ENCODE measurements at regions not wholly inside any gene's neighbourhood (a gene's known extent, or its start where the extent isn't known, plus 50 kb on each side); places are given as distances from the start of the nearest gene placed in this dataset.

- TF ChIP-seq, protein P1, sequence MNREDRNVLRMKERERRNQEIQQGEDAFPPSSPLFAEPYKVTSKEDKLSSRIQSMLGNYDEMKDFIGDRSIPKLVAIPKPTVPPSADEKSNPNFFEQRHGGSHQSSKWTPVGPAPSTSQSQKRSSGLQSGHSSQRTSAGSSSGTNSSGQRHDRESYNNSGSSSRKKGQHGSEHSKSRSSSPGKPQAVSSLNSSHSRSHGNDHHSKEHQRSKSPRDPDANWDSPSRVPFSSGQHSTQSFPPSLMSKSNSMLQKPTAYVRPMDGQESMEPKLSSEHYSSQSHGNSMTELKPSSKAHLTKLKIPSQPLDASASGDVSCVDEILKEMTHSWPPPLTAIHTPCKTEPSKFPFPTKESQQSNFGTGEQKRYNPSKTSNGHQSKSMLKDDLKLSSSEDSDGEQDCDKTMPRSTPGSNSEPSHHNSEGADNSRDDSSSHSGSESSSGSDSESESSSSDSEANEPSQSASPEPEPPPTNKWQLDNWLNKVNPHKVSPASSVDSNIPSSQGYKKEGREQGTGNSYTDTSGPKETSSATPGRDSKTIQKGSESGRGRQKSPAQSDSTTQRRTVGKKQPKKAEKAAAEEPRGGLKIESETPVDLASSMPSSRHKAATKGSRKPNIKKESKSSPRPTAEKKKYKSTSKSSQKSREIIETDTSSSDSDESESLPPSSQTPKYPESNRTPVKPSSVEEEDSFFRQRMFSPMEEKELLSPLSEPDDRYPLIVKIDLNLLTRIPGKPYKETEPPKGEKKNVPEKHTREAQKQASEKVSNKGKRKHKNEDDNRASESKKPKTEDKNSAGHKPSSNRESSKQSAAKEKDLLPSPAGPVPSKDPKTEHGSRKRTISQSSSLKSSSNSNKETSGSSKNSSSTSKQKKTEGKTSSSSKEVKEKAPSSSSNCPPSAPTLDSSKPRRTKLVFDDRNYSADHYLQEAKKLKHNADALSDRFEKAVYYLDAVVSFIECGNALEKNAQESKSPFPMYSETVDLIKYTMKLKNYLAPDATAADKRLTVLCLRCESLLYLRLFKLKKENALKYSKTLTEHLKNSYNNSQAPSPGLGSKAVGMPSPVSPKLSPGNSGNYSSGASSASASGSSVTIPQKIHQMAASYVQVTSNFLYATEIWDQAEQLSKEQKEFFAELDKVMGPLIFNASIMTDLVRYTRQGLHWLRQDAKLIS (CRISPR knock-in tag; IDR thresholded peaks at IDR 0.05; ENCODE audit: borderline replicate concordance): no peak
- no peak for TF ChIP-seq ZBTB21 (CRISPR knock-in tag; IDR thresholded peaks at IDR 0.05; ENCODE audit: borderline replicate concordance)
These were observed 78.8 kb downstream of the MYEOV start (continued) for GRCh38 chr11:69372589-69373250.

GRCh38 chr11:69373251-69373635 lies 79.3 kb downstream of the MYEOV start:
- no peak overlapping the region for H3K27ac Mint-ChIP-seq
- TF ChIP-seq, protein P2, sequence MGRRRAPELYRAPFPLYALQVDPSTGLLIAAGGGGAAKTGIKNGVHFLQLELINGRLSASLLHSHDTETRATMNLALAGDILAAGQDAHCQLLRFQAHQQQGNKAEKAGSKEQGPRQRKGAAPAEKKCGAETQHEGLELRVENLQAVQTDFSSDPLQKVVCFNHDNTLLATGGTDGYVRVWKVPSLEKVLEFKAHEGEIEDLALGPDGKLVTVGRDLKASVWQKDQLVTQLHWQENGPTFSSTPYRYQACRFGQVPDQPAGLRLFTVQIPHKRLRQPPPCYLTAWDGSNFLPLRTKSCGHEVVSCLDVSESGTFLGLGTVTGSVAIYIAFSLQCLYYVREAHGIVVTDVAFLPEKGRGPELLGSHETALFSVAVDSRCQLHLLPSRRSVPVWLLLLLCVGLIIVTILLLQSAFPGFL (CRISPR knock-in tag; IDR thresholded peaks at IDR 0.05; ENCODE audit: borderline replicate concordance): no peak
- no peak for TF ChIP-seq TCF7 (CRISPR knock-in tag; IDR thresholded peaks at IDR 0.05; ENCODE audit: low read depth)
- H3K4me3 Mint-ChIP-seq: no peak overlapping the region
- no peaks in the 10 kb centered on the region for H3K27me3 Mint-ChIP-seq (ENCODE audit: low read depth)
- H3K9me3 Mint-ChIP-seq: peaks cover 16% of the 10 kb centered on the region
- POLR2A ChIA-PET: no interaction called here
- H3K4me1 Mint-ChIP-seq: no peaks in the 10 kb centered on the region
- H3K36me3 Mint-ChIP-seq: peaks cover 14% of the 10 kb centered on the region
- ATAC-seq (no peak), DNase-seq (ENCODE audit: low spot score) (no peak)
- CTCF ChIA-PET: no interaction called here

DNA sequence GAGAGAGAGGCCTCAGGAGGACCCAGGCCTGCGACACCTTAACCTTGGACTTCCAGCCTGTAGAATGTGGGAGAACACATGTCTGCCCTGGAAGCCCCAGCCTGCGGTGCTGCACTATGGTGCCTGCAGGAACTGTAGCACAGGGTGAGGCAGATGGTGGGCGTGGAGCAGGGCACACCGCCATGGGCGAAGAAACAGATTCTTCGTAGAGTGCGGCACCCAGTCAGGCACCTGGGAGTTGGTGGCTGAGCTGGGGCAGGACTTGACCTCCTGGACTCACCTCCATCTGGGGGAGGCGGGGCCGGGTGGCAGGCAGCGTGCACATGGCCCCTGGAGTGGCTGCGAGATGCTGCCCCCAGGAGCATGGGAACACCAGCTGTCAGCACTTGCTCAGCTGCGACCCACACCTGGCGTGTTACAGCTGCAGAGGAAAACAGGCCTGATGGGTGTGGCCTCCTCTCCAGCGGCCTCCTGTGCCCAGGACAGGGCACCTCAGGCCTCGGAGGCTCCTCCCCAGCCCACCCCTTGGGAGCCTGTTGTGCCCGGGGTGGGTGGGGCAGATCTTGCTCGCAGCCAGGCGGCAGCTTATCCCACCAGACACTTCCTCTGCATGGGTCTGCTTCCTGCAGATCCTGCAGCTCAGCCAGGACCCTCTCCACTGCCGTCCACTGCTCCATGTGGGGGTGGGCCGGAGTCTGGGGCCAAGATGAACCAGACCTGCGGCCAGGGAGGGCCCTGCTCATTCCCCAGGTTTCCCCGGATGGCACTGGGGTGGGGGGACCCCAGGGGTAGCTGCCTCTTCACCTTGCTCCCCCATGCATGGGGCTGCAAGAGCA lies 80.4 kb downstream of the MYEOV start:
- ChIA-PET POLR2A (interaction anchor here (1.0 kb wide), 1 partner anchor 264 kb away, joined by 3 read pairs; no protein-coding TSS in a partner anchor), CTCF (interaction anchor here (0.6 to 1.5 kb wide), 2 partner anchors 8 to 243 kb away, joined by 3 to 4 read pairs; no protein-coding TSS in a partner anchor)
- no peak for DNase-seq (ENCODE audit: low spot score)
- H3K4me1 Mint-ChIP-seq: no peaks in the 10 kb centered on the region
- no peak overlapping the region for H3K27ac Mint-ChIP-seq
- ATAC-seq: no peak; the same call in 1 of the 2 replicates
- no peaks in the 10 kb centered on the region for H3K27me3 Mint-ChIP-seq (ENCODE audit: low read depth)
- H3K9me3 Mint-ChIP-seq: peaks cover 8% of the 10 kb centered on the region
- peaks cover 7% of the 10 kb centered on the region for H3K36me3 Mint-ChIP-seq
- H3K4me3 Mint-ChIP-seq: no peak overlapping the region
- TF ChIP-seq TP53 (CRISPR knock-in tag; IDR thresholded peaks at IDR 0.05): no peak
- no peak for TF ChIP-seq ZBTB43 (CRISPR knock-in tag; IDR thresholded peaks at IDR 0.05)
- TF ChIP-seq TEAD1 (CRISPR knock-in tag; IDR thresholded peaks at IDR 0.05): no peak
- TF ChIP-seq NR3C1 (CRISPR knock-in tag; conservative IDR thresholded peaks at IDR 0.05; ENCODE audit: low read depth): no peak
- TF ChIP-seq, protein P3, sequence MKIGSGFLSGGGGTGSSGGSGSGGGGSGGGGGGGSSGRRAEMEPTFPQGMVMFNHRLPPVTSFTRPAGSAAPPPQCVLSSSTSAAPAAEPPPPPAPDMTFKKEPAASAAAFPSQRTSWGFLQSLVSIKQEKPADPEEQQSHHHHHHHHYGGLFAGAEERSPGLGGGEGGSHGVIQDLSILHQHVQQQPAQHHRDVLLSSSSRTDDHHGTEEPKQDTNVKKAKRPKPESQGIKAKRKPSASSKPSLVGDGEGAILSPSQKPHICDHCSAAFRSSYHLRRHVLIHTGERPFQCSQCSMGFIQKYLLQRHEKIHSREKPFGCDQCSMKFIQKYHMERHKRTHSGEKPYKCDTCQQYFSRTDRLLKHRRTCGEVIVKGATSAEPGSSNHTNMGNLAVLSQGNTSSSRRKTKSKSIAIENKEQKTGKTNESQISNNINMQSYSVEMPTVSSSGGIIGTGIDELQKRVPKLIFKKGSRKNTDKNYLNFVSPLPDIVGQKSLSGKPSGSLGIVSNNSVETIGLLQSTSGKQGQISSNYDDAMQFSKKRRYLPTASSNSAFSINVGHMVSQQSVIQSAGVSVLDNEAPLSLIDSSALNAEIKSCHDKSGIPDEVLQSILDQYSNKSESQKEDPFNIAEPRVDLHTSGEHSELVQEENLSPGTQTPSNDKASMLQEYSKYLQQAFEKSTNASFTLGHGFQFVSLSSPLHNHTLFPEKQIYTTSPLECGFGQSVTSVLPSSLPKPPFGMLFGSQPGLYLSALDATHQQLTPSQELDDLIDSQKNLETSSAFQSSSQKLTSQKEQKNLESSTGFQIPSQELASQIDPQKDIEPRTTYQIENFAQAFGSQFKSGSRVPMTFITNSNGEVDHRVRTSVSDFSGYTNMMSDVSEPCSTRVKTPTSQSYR (CRISPR knock-in tag; IDR thresholded peaks at IDR 0.05): no peak
- no peak for TF ChIP-seq IRF2 (CRISPR knock-in tag; IDR thresholded peaks at IDR 0.05; ENCODE audit: borderline replicate concordance, low read depth)
- no peak for TF ChIP-seq SP1 (CRISPR knock-in tag; conservative IDR thresholded peaks at IDR 0.05)
- no peak for TF ChIP-seq ZNF396 (CRISPR knock-in tag; IDR thresholded peaks at IDR 0.05; ENCODE audit: borderline replicate concordance)
- no peak for TF ChIP-seq ATF6 (CRISPR knock-in tag; IDR thresholded peaks at IDR 0.05)
- no peak for TF ChIP-seq NR1H2 (CRISPR knock-in tag; IDR thresholded peaks at IDR 0.05)
- no peak for TF ChIP-seq OVOL2 (CRISPR knock-in tag; IDR thresholded peaks at IDR 0.05; ENCODE audit: borderline replicate concordance)
- TF ChIP-seq ZNF232 (CRISPR knock-in tag; IDR thresholded peaks at IDR 0.05): no peak
- TF ChIP-seq FOXK1 (CRISPR knock-in tag; IDR thresholded peaks at IDR 0.05): no peak
